Panc1 (cell line): ENCODE measurements at regions not wholly inside any gene's neighbourhood (a gene's known extent, or its start where the extent isn't known, plus 50 kb on each side); places are given as distances from the start of the nearest gene placed in this dataset.

Experiments
- CTCF ChIP-seq: fragments of 450-650 bp; IDR thresholded peaks from 2 replicates; pipeline ENCODE4 v1.5.1; 2017; ENCODE audit warnings: mild to moderate bottlenecking
- POLR2AphosphoS5 ChIP-seq: IDR thresholded peaks from 2 replicates; pipeline ENCODE4 v1.6.1; 2012; ENCODE audit warnings: mild to moderate bottlenecking, low read depth, low read length, moderate library complexity
- SIN3A ChIP-seq: IDR thresholded peaks from 2 replicates; pipeline ENCODE4 v1.6.1; 2012; ENCODE audit warnings: low read depth, mild to moderate bottlenecking, low read length, moderate library complexity, borderline replicate concordance; ENCODE audit not compliant: insufficient read depth

- no peak for TF ChIP-seq CTCF
- TF ChIP-seq POLR2AphosphoS5, result no peak
- TF ChIP-seq SIN3A, result no peak
These were observed 104.1 kb upstream of the TMEM132E start for GRCh38 chr17:34475296-34475695.
